ENCODE measurements at regions not wholly inside any gene's neighbourhood (a gene's known extent, or its start where the extent isn't known, plus 50 kb on each side); places are given as distances from the start of the nearest gene placed in this dataset.

DNA sequence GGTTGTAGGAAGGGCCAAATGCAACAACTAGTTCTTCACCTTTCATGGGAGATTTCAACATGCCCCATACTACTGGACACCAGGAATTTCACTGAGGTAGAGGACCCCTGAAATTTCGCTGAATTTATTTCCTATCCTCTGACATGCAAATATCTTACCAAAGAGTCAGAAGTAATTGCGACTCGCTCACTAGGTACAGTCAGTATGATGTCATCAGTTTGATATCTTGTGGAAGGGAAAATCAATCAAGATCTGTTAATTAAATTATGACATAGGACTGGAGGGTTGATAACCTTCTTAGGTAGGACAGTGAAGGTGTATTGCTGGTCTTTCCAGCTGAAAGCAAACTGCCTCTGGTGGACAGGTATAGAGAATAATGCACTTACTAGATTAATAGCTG is 74.9 kb upstream of the TNIK start:
- TF ChIP-seq, protein P1, sequence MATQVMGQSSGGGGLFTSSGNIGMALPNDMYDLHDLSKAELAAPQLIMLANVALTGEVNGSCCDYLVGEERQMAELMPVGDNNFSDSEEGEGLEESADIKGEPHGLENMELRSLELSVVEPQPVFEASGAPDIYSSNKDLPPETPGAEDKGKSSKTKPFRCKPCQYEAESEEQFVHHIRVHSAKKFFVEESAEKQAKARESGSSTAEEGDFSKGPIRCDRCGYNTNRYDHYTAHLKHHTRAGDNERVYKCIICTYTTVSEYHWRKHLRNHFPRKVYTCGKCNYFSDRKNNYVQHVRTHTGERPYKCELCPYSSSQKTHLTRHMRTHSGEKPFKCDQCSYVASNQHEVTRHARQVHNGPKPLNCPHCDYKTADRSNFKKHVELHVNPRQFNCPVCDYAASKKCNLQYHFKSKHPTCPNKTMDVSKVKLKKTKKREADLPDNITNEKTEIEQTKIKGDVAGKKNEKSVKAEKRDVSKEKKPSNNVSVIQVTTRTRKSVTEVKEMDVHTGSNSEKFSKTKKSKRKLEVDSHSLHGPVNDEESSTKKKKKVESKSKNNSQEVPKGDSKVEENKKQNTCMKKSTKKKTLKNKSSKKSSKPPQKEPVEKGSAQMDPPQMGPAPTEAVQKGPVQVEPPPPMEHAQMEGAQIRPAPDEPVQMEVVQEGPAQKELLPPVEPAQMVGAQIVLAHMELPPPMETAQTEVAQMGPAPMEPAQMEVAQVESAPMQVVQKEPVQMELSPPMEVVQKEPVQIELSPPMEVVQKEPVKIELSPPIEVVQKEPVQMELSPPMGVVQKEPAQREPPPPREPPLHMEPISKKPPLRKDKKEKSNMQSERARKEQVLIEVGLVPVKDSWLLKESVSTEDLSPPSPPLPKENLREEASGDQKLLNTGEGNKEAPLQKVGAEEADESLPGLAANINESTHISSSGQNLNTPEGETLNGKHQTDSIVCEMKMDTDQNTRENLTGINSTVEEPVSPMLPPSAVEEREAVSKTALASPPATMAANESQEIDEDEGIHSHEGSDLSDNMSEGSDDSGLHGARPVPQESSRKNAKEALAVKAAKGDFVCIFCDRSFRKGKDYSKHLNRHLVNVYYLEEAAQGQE (IDR thresholded peaks at IDR 0.05; ENCODE audit: borderline replicate concordance in 1 of 2, low read depth in 1 of 2, low read length in 2 of 2) = no peak
- TF ChIP-seq MAFG (CRISPR knock-in tag; IDR thresholded peaks at IDR 0.05) (no peak), RFX5 (IDR thresholded peaks at IDR 0.05; ENCODE audit: low read depth, low read length) (no peak)
- TF ChIP-seq, protein P2, sequence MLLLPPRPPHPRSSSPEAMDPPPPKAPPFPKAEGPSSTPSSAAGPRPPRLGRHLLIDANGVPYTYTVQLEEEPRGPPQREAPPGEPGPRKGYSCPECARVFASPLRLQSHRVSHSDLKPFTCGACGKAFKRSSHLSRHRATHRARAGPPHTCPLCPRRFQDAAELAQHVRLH (CRISPR knock-in tag; IDR thresholded peaks at IDR 0.05; ENCODE audit: borderline replicate concordance, low read depth) = no peak
- TF ChIP-seq, protein P3, sequence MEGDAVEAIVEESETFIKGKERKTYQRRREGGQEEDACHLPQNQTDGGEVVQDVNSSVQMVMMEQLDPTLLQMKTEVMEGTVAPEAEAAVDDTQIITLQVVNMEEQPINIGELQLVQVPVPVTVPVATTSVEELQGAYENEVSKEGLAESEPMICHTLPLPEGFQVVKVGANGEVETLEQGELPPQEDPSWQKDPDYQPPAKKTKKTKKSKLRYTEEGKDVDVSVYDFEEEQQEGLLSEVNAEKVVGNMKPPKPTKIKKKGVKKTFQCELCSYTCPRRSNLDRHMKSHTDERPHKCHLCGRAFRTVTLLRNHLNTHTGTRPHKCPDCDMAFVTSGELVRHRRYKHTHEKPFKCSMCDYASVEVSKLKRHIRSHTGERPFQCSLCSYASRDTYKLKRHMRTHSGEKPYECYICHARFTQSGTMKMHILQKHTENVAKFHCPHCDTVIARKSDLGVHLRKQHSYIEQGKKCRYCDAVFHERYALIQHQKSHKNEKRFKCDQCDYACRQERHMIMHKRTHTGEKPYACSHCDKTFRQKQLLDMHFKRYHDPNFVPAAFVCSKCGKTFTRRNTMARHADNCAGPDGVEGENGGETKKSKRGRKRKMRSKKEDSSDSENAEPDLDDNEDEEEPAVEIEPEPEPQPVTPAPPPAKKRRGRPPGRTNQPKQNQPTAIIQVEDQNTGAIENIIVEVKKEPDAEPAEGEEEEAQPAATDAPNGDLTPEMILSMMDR (CRISPR knock-in tag; IDR thresholded peaks at IDR 0.05) = no peak

Measured in HepG2 (cell line).